Peyer's patch (tissue), 4 donors: ENCODE measurements at regions not wholly inside any gene's neighbourhood (a gene's known extent, or its start where the extent isn't known, plus 50 kb on each side); places are given as distances from the start of the nearest gene placed in this dataset.

Source experiments
- DNase-seq, 3 donors: peaks; one replicate each; pipeline ENCODE4 v3.0.0-alpha.2; 2017 to 2019
- H3K27ac ChIP-seq, 4 donors: fragments of 200-600 bp; sonication (generic); one replicate each; pipeline ENCODE4 v1.5.1; 2016 to 2019
- H3K27me3 ChIP-seq, 2 donors: fragments of 200-600 bp; sonication (generic); one replicate each; pipeline ENCODE4 v1.5.1; 2019
- H3K36me3 ChIP-seq, 3 donors: fragments of 200-600 bp; sonication (generic); one replicate each; pipeline ENCODE4 v1.5.1; 2016 to 2019
- H3K4me1 ChIP-seq, 4 donors: fragments of 200-600 bp; sonication (generic); one replicate each; pipeline ENCODE4 v1.5.1; 2016 to 2019
- H3K4me3 ChIP-seq, 4 donors: fragments of 200-600 bp; sonication (generic); 1 replicate in 3 of 4; 2 replicates in 1 of 4; pipeline ENCODE4 v1.5.1; 2016 to 2019; ENCODE audit warnings: mild to moderate bottlenecking in 1 of 4
- H3K9me3 ChIP-seq, 4 donors: fragments of 200-600 bp; sonication (generic); one replicate each; pipeline ENCODE4 v1.5.1; 2016 to 2019; ENCODE audit warnings: mild to moderate bottlenecking in 1 of 4
- POLR2A ChIP-seq, 2 donors: fragments of 450-650 bp; IDR thresholded peaks; one replicate each; pipeline ENCODE4 v1.5.1; 2017; ENCODE audit warnings: antibody characterized with exemption in 2 of 2, mild to moderate bottlenecking in 2 of 2, moderate library complexity in 2 of 2
- TF ChIP-seq, protein P1 (sequence below), 6 experiments: fragments of 450-650 bp in 4 of 6; fragments of 200-600 bp in 2 of 6; sonication (generic) in 1 of 6; IDR thresholded peaks; one replicate each; pipeline ENCODE4 v1.5.1; 2017 to 2019; ENCODE audit warnings: antibody characterized with exemption in 6 of 6, mild to moderate bottlenecking in 3 of 6, moderate library complexity in 1 of 6

DNA sequence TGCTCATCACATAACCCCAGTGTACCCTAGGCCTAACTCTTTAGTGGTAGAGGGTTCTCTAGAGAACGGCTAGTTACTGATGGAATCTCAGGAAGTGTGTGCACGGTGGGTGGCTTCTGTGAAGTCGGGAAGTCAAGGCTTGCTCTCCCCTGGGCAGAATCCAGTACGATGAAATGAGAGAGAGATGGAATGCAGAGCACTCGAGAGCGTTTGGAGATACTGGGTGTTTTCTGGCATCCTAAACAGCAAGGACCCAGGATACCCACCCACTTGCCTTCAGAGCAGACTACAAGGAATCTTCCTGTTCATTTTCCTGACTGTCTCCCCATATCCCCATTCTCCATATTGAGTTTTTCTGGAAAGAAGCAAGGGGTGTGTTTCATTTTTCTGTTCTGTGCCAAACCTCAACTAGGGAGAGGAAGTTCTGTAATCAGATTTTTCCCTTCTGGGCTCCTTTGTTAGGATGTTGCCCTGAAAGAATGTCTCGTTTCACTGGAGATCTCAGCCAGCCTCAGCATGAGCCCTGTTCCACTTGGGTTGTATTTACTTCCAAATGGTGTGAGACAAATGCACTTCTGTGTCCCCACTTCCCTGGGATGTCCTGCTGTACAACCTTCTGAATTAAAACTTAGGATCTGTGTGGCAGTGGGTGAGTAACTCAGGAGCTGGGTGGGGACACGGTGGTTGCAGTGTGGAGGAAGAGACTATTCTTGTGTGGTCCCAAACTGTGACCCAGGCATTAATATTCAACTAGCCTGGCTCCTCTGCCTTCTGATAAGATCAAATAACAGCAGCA lies 108.9 kb upstream of the SPRY4 start:
- Histone ChIP-seq H3K27me3 (no peaks in the 10 kb centered on the region), H3K4me1 (peaks cover 0 to 9% (median 0%) of the 10 kb centered on the region in 4 donors), H3K27ac (peak overlapping the region in 1 of 4 donors; percentile 8), H3K4me3 (no peak overlapping the region), H3K36me3 (no peaks in the 10 kb centered on the region), H3K9me3 (no peaks in the 10 kb centered on the region)
- no peak for DNase-seq
- TF ChIP-seq POLR2A (IDR thresholded peaks at IDR 0.05): no peak
- TF ChIP-seq, protein P1, sequence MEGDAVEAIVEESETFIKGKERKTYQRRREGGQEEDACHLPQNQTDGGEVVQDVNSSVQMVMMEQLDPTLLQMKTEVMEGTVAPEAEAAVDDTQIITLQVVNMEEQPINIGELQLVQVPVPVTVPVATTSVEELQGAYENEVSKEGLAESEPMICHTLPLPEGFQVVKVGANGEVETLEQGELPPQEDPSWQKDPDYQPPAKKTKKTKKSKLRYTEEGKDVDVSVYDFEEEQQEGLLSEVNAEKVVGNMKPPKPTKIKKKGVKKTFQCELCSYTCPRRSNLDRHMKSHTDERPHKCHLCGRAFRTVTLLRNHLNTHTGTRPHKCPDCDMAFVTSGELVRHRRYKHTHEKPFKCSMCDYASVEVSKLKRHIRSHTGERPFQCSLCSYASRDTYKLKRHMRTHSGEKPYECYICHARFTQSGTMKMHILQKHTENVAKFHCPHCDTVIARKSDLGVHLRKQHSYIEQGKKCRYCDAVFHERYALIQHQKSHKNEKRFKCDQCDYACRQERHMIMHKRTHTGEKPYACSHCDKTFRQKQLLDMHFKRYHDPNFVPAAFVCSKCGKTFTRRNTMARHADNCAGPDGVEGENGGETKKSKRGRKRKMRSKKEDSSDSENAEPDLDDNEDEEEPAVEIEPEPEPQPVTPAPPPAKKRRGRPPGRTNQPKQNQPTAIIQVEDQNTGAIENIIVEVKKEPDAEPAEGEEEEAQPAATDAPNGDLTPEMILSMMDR (IDR thresholded peaks at IDR 0.05): no peak

DNA sequence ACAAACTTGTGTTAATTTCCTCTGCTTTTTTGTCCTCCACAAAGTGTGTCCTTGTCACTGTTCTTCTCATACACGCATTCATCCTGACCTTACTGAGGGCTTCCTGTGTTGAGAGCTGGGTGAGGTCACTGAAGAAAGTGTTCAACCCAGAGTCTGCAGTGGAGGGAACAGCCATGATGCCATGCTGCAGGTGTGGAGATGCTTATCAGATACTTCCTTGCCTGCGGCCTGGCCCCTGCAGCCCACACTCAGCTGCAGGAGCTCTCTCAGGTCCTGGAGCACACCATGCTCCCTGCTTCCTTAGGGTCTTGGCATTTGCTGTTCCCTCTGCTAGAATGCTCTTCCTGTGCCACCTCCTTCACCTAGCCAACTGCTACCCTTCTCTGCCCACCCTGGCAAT lies 108.1 kb upstream of the SPRY4 start:
- peak in 2 of 3 donors; percentile 31 to 60 for DNase-seq
- TF ChIP-seq, protein P1 (IDR thresholded peaks at IDR 0.05): no peak
- no peak for TF ChIP-seq POLR2A (IDR thresholded peaks at IDR 0.05)
- H3K9me3 ChIP-seq: no peaks in the 10 kb centered on the region
- no peaks in the 10 kb centered on the region for H3K36me3 ChIP-seq
- peak overlapping the region in 3 of 4 donors; percentile 6 to 61 (median 36) for H3K27ac ChIP-seq
- no peak overlapping the region for H3K4me3 ChIP-seq
- H3K4me1 ChIP-seq: peaks cover 0 to 9% (median 0%) of the 10 kb centered on the region in 4 donors
- no peaks in the 10 kb centered on the region for H3K27me3 ChIP-seq

DNA sequence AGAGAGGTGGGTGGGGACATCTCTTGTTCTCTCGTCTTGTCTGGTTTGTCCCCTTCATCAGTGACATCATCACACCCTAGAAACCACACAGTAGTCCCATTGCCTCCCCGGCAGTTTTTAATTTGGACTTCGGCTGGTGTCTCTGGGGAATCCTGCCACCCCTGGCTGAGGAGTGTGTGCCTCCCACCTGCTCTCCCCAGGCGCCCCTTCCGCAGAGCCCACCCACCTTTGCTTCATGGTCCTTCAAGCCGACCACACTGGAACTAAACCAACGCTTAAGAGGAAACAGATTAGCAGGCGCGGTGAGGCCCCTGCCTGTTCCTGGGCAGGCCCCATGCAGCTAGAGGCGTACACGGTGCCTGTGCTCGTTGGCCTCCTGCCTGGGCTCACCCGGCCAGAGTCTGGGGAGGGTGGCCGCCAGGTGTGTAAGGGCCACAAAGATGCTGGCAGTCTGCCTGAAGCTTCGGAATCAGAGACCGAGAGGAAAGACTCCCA lies 107.6 kb upstream of the SPRY4 start:
- Histone ChIP-seq H3K9me3 (no peaks in the 10 kb centered on the region), H3K4me1 (peaks cover 0 to 9% (median 0%) of the 10 kb centered on the region in 4 donors), H3K4me3 (no peak overlapping the region), H3K36me3 (no peaks in the 10 kb centered on the region), H3K27me3 (no peaks in the 10 kb centered on the region), H3K27ac (peak overlapping the region; percentile 6 to 61 (median 26))
- peak in 2 of 3 donors; percentile 69 for DNase-seq
- no peak for TF ChIP-seq POLR2A (IDR thresholded peaks at IDR 0.05)
- TF ChIP-seq, protein P1 (IDR thresholded peaks at IDR 0.05): no peak

DNA sequence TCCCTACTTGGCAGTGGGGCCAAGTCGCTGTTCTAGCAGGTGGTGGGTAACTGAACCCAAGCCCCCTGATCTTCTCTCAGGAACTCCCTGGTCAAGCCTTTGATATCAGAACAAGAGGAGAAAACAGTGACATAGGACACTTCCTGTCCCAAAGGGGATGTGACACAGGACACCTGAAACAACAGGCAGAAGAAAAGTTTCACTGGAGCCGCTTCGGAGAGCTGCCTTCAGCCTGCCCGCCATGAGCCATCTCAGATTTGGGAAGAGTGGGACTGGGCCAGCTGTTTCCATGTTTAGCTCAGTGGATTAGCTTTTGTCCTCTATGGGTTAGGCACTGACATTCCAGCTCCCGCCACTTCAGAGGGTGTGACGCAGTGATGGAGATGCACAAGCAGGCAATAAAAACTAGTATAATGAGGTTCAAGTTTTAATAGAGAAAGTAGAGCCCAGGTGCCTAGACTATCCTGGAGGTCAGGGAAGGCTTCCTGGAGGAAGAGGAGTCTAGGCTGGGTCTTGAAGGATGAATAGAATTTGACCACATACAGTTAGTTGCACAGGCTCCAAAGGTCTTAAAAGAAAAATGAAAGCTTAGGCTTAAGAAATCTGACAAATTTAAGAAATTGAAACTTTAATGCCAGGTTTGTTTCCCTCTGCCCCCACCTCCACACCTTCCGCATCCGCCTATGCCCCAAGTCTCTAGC lies 104.1 kb upstream of the SPRY4 start:
- TF ChIP-seq, protein P1 (IDR thresholded peaks at IDR 0.05): no peak
- TF ChIP-seq POLR2A (IDR thresholded peaks at IDR 0.05): no peak
- no peaks in the 10 kb centered on the region for H3K36me3 ChIP-seq

DNA sequence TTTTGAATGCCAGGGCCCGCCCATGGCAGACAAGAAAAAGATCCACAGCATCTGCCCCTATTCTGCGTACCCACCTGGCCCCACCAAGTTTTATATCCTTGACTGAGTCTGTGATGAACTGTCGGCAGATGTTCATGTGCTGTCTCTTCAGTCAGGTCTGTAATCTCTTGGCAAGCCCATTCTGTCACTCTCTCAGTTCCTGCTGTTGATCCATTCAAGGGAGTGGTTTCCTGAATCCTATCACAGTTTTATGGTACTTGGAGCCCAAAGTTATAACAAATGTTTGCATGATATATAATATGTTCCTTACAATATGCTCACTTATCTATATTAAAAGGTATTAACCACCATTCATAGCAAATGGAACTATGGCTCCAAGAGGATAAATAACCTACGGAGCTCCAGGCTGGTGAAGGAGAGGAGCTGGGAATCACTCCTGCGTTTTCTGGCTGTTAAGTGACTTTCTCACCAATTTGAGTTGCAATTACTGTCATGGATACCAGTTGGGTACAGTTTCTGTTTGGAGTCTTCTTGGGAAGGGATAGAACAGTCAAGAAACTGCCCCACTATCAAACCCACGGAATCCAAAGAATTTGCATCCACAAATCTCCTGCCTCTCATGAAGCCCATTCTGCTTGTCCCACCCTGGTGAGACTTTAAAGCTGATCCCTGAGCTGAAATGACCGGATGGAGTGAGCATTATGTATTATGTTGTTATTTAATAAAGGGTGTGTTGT lies 103.4 kb upstream of the SPRY4 start:
- H3K36me3 ChIP-seq: no peaks in the 10 kb centered on the region
- peaks cover 0 to 9% (median 0%) of the 10 kb centered on the region in 4 donors for H3K4me1 ChIP-seq
- no peaks in the 10 kb centered on the region for H3K9me3 ChIP-seq
- no peaks in the 10 kb centered on the region for H3K27me3 ChIP-seq
- DNase-seq: no peak
- TF ChIP-seq POLR2A (IDR thresholded peaks at IDR 0.05): no peak
- TF ChIP-seq, protein P1 (IDR thresholded peaks at IDR 0.05): no peak
- H3K27ac ChIP-seq: no peak overlapping the region
- no peak overlapping the region for H3K4me3 ChIP-seq

More for the DNA sequence above, 104.1 kb upstream of the SPRY4 start:
- H3K27me3 ChIP-seq: no peaks in the 10 kb centered on the region
- no peaks in the 10 kb centered on the region for H3K9me3 ChIP-seq
- no peak overlapping the region for H3K4me3 ChIP-seq
- peaks cover 0 to 9% (median 0%) of the 10 kb centered on the region in 4 donors for H3K4me1 ChIP-seq
- DNase-seq: no peak
- H3K27ac ChIP-seq: no peak overlapping the region
